Kidney epithelial cell (primary cell): ENCODE measurements at regions not wholly inside any gene's neighbourhood (a gene's known extent, or its start where the extent isn't known, plus 50 kb on each side); places are given as distances from the start of the nearest gene placed in this dataset.

Experiments used
- DNase-seq: peaks from one replicate; pipeline ENCODE4 v3.0.0-alpha.2; 2010; ENCODE audit warnings: low read depth
- H3K27me3 ChIP-seq: 2 replicates; pipeline ENCODE4 v1.6.0; 2011; ENCODE audit warnings: low read length; ENCODE audit not compliant: control insufficient read depth, insufficient read depth
- H3K36me3 ChIP-seq: 2 replicates; pipeline ENCODE4 v1.5.1; 2011; ENCODE audit warnings: low read length; ENCODE audit not compliant: control insufficient read depth, insufficient read depth
- H3K4me3 ChIP-seq: 2 replicates; pipeline ENCODE4 v1.5.1; 2011; ENCODE audit warnings: low read depth, mild to moderate bottlenecking, control low read depth, low read length
- TF ChIP-seq, protein P1 (sequence below): IDR thresholded peaks from 2 replicates; pipeline ENCODE4 v1.5.1; 2011; ENCODE audit warnings: mild to moderate bottlenecking, moderate library complexity, low read length, control low read depth, inconsistent platforms; ENCODE audit not compliant: insufficient read depth, poor library complexity, severe bottlenecking

DNA sequence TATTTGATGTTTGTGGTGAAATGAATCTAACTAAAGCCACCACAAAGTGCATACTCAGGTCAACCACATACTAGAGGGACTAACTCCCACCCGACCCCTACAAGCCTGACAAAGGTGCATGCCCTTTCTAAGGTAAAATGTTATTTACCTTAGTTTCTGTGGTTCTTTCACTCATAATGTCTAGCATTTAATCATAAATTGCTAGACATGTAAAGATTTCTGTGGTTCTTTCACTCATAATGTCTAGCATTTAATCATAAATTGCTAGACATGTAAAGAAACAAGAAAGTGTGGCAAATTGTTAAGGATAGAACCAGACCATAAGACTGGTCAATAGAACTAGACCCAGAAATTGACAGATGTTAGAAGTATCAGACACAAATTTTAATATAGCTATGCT lies 193.0 kb upstream of the PBX1 start:
- no peak overlapping the region for H3K4me3 ChIP-seq
- H3K36me3 ChIP-seq, result no peaks in the 10 kb centered on the region
- no peak for DNase-seq
- TF ChIP-seq, protein P1, sequence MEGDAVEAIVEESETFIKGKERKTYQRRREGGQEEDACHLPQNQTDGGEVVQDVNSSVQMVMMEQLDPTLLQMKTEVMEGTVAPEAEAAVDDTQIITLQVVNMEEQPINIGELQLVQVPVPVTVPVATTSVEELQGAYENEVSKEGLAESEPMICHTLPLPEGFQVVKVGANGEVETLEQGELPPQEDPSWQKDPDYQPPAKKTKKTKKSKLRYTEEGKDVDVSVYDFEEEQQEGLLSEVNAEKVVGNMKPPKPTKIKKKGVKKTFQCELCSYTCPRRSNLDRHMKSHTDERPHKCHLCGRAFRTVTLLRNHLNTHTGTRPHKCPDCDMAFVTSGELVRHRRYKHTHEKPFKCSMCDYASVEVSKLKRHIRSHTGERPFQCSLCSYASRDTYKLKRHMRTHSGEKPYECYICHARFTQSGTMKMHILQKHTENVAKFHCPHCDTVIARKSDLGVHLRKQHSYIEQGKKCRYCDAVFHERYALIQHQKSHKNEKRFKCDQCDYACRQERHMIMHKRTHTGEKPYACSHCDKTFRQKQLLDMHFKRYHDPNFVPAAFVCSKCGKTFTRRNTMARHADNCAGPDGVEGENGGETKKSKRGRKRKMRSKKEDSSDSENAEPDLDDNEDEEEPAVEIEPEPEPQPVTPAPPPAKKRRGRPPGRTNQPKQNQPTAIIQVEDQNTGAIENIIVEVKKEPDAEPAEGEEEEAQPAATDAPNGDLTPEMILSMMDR, result no peak
- no peaks in the 10 kb centered on the region for H3K27me3 ChIP-seq

DNA sequence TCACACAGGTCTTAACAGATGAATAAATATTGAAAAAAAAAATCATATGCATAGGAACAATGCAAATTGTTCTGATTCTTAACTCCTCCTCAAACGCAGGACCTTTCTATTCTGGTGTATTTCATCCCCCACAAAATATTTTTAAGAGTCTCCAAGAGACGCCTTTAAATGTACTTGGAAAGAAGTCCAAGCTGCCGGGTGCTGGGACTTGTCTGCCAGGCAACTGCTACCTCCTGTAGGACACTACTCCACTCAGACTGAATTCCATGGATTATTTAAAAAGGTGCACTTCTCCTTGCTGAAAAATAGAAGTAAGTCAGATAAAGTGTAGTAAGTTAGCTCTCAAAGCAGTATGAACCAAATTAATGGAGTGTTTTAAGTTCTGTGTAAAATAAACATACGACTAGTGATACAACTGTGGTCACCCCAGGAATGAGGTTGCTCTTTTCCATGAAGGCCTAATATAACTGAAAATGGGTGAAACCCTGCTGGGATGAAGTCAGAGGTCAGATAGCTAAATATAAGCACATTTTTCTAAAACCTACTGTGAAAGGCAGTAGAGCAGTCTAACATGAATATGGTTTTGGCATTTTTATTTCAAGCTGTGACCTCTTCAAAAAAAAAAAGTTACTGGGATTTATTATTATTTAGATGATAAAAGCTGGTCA lies 189.2 kb upstream of the PBX1 start:
- no peaks in the 10 kb centered on the region for H3K27me3 ChIP-seq
- TF ChIP-seq, protein P1, result no peak
- no peaks in the 10 kb centered on the region for H3K36me3 ChIP-seq
- DNase-seq, result no peak
- no peak overlapping the region for H3K4me3 ChIP-seq

DNA sequence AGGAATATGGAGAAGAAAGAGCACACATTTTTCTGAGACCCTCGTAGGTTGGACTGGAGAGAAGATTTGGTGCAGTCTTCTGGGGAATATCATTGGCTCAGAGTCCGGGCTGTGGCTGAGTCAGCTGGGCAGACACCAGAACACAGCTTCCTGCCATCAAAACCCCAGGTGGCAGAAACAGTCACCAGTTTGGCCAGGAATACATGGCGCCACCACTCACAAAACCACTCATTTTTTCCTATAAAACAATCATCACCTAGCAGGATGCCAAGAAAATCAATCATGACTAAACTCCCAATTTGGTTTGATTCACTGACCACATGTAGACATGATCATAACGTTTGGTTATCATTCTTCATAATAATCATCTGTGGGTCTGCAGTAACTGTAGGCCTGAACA lies 178.1 kb upstream of the PBX1 start:
- H3K36me3 ChIP-seq, result no peaks in the 10 kb centered on the region
- no peak overlapping the region for H3K4me3 ChIP-seq
- no peaks in the 10 kb centered on the region for H3K27me3 ChIP-seq
- no peak for DNase-seq
- TF ChIP-seq, protein P1, result no peak

DNA sequence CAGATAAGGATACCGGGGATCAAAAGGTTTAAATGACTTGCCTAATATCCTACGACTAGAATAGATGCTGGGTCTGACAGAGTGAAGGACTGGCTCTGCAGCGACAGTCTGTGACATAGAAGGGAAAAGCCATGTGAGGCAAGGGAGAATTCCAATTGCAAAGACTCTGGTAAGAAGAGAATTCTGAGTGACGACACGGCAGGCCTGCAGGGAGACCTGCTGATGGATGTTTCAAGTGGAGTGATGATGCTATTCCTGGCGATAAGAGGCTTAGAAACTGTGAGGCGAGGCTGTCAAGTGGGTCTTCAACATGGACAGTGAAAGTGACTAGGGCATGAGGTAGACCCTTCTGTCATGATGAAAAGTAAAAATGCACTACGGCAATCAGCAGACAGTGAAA lies 176.6 kb upstream of the PBX1 start:
- Histone ChIP-seq H3K27me3 (no peaks in the 10 kb centered on the region), H3K36me3 (no peaks in the 10 kb centered on the region)
- TF ChIP-seq, protein P1, result no peak

DNA sequence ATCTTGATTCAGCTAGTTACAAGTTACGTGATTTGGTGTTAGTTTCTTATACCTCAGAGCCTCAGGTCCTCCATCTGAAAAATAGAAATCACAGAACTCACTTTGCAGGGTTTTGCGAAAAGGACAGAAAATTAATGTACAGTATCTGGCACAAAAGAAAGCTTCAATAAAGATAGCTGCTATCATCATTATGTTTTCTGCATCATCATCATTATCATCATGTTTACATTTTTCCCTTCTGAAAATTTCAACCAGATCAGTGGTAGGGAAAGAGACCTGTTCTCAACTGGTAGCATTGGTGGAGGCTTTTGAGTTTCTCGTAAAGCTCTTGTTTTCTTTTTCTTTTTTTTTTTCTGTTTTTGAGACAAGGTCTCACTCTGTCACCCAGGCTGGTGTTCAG lies 174.7 kb upstream of the PBX1 start:
- no peak for DNase-seq
- no peak overlapping the region for H3K4me3 ChIP-seq

More for the DNA sequence above, 176.6 kb upstream of the PBX1 start:
- DNase-seq, result no peak
- no peak overlapping the region for H3K4me3 ChIP-seq

More for the DNA sequence above, 174.7 kb upstream of the PBX1 start:
- TF ChIP-seq, protein P1, result no peak
- H3K36me3 ChIP-seq, result no peaks in the 10 kb centered on the region
- no peaks in the 10 kb centered on the region for H3K27me3 ChIP-seq
